AG08395 (cell line): ENCODE measurements at regions not wholly inside any gene's neighbourhood (a gene's known extent, or its start where the extent isn't known, plus 50 kb on each side); places are given as distances from the start of the nearest gene placed in this dataset.

Experiments used
- DNase-seq: peaks from one replicate; pipeline ENCODE4 v3.0.0; 2012; ENCODE audit warnings: mixed read lengths, low spot score

- no peak for DNase-seq
Measured at GRCh38 chr4:41460641-41461040, 77.3 kb upstream of the LIMCH1 start.

GRCh38 chr4:41461780-41462307 is 76.1 kb upstream of the LIMCH1 start:
- no peak for DNase-seq

- DNase-seq = no peak
Measured at GRCh38 chr4:41465146-41465761, 72.7 kb upstream of the LIMCH1 start.

- no peak for DNase-seq
Measured at GRCh38 chr4:41466249-41466648, 71.7 kb upstream of the LIMCH1 start.

- DNase-seq = no peak
Measured at GRCh38 chr4:41468122-41468521, 69.8 kb upstream of the LIMCH1 start.

GRCh38 chr4:41471126-41472071 is 66.6 kb upstream of the LIMCH1 start:
- DNase-seq = no peak

GRCh38 chr4:41472081-41472480 is 65.9 kb upstream of the LIMCH1 start:
- DNase-seq = no peak

- no peak for DNase-seq
Measured at GRCh38 chr4:41473176-41473575, 64.8 kb upstream of the LIMCH1 start.

GRCh38 chr4:41475402-41475801 is 62.6 kb upstream of the LIMCH1 start:
- DNase-seq = no peak

GRCh38 chr4:41476310-41476885 is 61.6 kb upstream of the LIMCH1 start:
- no peak for DNase-seq

- no peak for DNase-seq
Measured at GRCh38 chr4:41477181-41477905, 60.6 kb upstream of the LIMCH1 start.

GRCh38 chr4:41478518-41478917 is 59.4 kb upstream of the LIMCH1 start:
- DNase-seq = no peak

GRCh38 chr4:41480896-41481311 is 57.1 kb upstream of the LIMCH1 start:
- DNase-seq = no peak

GRCh38 chr4:41483771-41484170 is 54.2 kb upstream of the LIMCH1 start:
- DNase-seq = no peak

- no peak for DNase-seq
Measured at GRCh38 chr4:41485041-41485440, 52.9 kb upstream of the LIMCH1 start.

GRCh38 chr4:41487868-41488440 is 50.0 kb upstream of the LIMCH1 start:
- no peak for DNase-seq
